ENCODE measurements at regions not wholly inside any gene's neighbourhood (a gene's known extent, or its start where the extent isn't known, plus 50 kb on each side); places are given as distances from the start of the nearest gene placed in this dataset.
"Not testable (repeated sequence)": the region's sequence is repeated elsewhere in the genome, so short reads cannot be mapped to it uniquely, and the experiment has no call there.

- no peak for DNase-seq (ENCODE audit: low read depth in 2 of 3, low spot score in 2 of 3)
These were observed 893.1 kb downstream of the TMEM121 start for GRCh38 chr14:106419376-106419965.

- peak; percentile 58 to 74 (median 59) for DNase-seq (ENCODE audit: low read depth in 2 of 3, low spot score in 2 of 3)
These were observed 895.1 kb downstream of the TMEM121 start for GRCh38 chr14:106421431-106422033.

GRCh38 chr14:106422066-106422465, 895.7 kb downstream of the TMEM121 start:
- DNase-seq (ENCODE audit: low read depth in 2 of 3, low spot score in 2 of 3), result no peak

GRCh38 chr14:106425150-106425549, 898.8 kb downstream of the TMEM121 start:
- not testable (repeated sequence) for DNase-seq (ENCODE audit: low read depth in 2 of 3, low spot score in 2 of 3)

GRCh38 chr14:106436310-106436905, 910.0 kb downstream of the TMEM121 start:
- DNase-seq (ENCODE audit: low read depth in 2 of 3, low spot score in 2 of 3), result peak in 2 of 3 experiments; percentile 42 to 58

GRCh38 chr14:106442857-106443256, 916.5 kb downstream of the TMEM121 start:
- DNase-seq (ENCODE audit: low read depth in 2 of 3, low spot score in 2 of 3), result peak in 1 of 3 experiments; percentile 11

- DNase-seq (ENCODE audit: low read depth in 2 of 3, low spot score in 2 of 3), result no peak
These were observed 928.6 kb downstream of the TMEM121 start for GRCh38 chr14:106455026-106455425.

- DNase-seq (ENCODE audit: low read depth in 2 of 3, low spot score in 2 of 3), result peak; percentile 6 to 42 (median 29)
These were observed 933.8 kb downstream of the TMEM121 start for GRCh38 chr14:106459971-106460730.

GRCh38 chr14:106460916-106461315, 934.5 kb downstream of the TMEM121 start:
- DNase-seq (ENCODE audit: low read depth in 2 of 3, low spot score in 2 of 3), result no peak

- not testable (repeated sequence) for DNase-seq (ENCODE audit: low read depth in 2 of 3, low spot score in 2 of 3)
These were observed 940.1 kb downstream of the TMEM121 start for GRCh38 chr14:106466483-106466882.

- DNase-seq (ENCODE audit: low read depth in 2 of 3, low spot score in 2 of 3), result not testable (repeated sequence)
These were observed 942.5 kb downstream of the TMEM121 start for GRCh38 chr14:106468869-106469268.

- not testable (repeated sequence) for DNase-seq (ENCODE audit: low read depth in 2 of 3, low spot score in 2 of 3)
These were observed 943.6 kb downstream of the TMEM121 start for GRCh38 chr14:106470028-106470427.

GRCh38 chr14:106474261-106475028, 948.1 kb downstream of the TMEM121 start:
- not testable (repeated sequence) for DNase-seq (ENCODE audit: low read depth in 2 of 3, low spot score in 2 of 3)

GRCh38 chr14:106475214-106475613, 948.8 kb downstream of the TMEM121 start:
- DNase-seq (ENCODE audit: low read depth in 2 of 3, low spot score in 2 of 3), result not testable (repeated sequence)

- not testable (repeated sequence) for DNase-seq (ENCODE audit: low read depth in 2 of 3, low spot score in 2 of 3)
These were observed 951.2 kb downstream of the TMEM121 start for GRCh38 chr14:106477600-106477999.

GRCh38 chr14:106480287-106480686, 953.9 kb downstream of the TMEM121 start:
- not testable (repeated sequence) for DNase-seq (ENCODE audit: low read depth in 2 of 3, low spot score in 2 of 3)

GRCh38 chr14:106482213-106482612, 955.8 kb downstream of the TMEM121 start:
- not testable (repeated sequence) for DNase-seq (ENCODE audit: low read depth in 2 of 3, low spot score in 2 of 3)

- no peak for DNase-seq (ENCODE audit: low read depth in 2 of 3, low spot score in 2 of 3)
These were observed 961.2 kb downstream of the TMEM121 start for GRCh38 chr14:106487600-106487999.

GRCh38 chr14:106488291-106488690, 961.9 kb downstream of the TMEM121 start:
- no peak for DNase-seq (ENCODE audit: low read depth in 2 of 3, low spot score in 2 of 3)

- DNase-seq (ENCODE audit: low read depth in 2 of 3, low spot score in 2 of 3), result no peak
These were observed 962.9 kb downstream of the TMEM121 start for GRCh38 chr14:106489112-106489881.

Measured in activated CD8-positive, alpha-beta memory T cell treated with anti-CD3 and anti-CD28 coated beads for 48 hours (primary cell).